HG02973 (cell line): ENCODE measurements at regions not wholly inside any gene's neighbourhood (a gene's known extent, or its start where the extent isn't known, plus 50 kb on each side); places are given as distances from the start of the nearest gene placed in this dataset.
A peak's percentile ranks its signal among the peaks of the same experiment; 100 is the strongest.

ENCODE experiments used
- ATAC-seq: cut with Tn5 transposase; IDR thresholded peaks from one replicate; pipeline ENCODE4 v1.9.1; 2021; ENCODE audit warnings: moderate library complexity; ENCODE audit not compliant: unreplicated experiment

- ATAC-seq: peak; percentile 93
Measured at GRCh38 chr12:65756956-65757511, 67.2 kb upstream of the HMGA2 start.

DNA sequence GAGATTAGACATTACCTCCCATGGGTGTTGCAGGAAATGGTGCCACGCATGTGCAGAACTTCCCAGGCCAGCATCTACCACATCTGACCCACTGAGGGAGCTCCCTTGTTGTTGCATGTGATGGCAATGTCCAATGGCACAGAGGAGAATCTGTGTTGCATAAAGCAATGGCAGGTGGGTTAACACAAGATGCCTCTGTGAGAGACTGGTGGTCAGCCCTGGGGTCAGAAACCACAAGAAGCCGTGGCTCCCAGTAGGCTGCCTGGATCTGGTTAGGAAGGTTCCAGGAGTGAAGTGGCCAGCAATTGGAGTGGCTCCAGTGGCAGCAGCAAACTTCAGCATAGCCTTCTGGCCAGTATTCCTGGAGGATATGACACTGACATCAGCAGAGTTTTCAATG is 65.9 kb upstream of the HMGA2 start:
- ATAC-seq: no peak

DNA sequence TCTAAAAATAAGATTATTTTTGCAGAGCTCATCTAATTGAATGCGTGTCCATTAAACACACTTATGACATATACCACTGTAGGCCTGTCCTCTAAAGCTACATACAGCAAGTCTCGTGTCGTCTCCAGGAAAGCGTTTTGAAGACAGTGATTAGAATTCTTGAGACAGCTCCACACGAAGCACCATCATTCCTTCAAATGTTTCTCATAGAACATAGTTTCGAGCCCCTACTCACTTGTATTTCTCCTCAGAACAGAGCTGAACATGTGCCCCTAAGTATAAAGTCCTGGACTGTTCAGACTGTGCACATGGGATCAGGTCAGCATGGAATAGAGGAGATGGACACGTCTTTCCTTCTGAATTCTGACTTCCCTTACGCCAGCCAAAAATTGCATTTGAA is 64.5 kb upstream of the HMGA2 start:
- ATAC-seq: no peak

DNA sequence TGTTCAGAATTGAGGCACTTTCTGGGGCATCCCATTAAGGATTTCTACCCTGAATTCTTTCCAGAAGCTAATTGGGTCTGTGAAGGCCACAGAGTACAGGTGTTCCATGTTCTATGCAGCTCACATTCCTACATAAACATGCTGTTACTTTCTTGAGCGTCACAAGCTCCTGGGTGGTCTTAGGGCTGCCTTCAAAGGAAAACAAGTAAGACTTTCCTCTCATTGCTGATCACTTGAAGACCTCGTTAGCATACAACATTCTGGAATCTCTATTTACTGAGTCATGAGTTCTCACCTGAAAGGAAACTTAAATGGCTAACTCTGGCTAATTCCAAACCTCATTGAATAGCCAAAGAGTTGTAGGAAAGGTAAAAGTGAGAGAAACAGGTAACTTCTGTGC is 63.0 kb upstream of the HMGA2 start:
- ATAC-seq: no peak

GRCh38 chr12:65764325-65764724 is 60.0 kb upstream of the HMGA2 start:
- ATAC-seq: no peak

- ATAC-seq: no peak
Measured at GRCh38 chr12:65765436-65765813, 58.9 kb upstream of the HMGA2 start.

DNA sequence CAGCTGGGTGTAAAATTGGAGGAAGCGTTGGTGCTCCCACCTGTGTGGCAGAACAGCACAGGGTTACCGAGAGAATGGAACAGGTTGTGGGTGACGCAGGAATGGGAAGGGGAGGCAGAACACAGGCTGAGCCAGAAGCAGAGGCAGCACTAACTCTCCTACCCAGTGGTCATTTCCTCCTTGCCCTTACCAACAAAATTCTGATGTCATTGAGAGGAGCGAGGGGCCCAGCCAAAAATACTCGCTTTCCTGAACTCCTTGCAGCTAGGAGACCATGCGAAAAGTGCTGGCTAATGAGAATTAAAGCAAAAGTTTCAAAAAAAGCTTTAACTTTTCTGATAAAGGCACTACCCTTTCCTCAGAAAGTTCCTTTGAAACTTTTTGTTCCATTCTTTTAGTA is 54.4 kb upstream of the HMGA2 start:
- no peak for ATAC-seq
